GM23338 (cell line): ENCODE measurements at regions not wholly inside any gene's neighbourhood (a gene's known extent, or its start where the extent isn't known, plus 50 kb on each side); places are given as distances from the start of the nearest gene placed in this dataset.

ENCODE experiments used
- ATAC-seq: fragments of 200-7000 bp; cut with Tn5 transposase; 3 replicates; pipeline ENCODE4 v1.9.1; 2020
- DNase-seq: peaks from one replicate; pipeline ENCODE4 v3.0.0-alpha.2; 2015; ENCODE audit warnings: low spot score
- H2AFZ ChIP-seq: fragments of 200-600 bp; sonication (generic); 2 replicates; pipeline ENCODE4 v1.8.0; 2016; ENCODE audit warnings: antibody characterized with exemption, mild to moderate bottlenecking, moderate library complexity
- H3F3A ChIP-seq: fragments of 200-600 bp; sonication (generic); replicated peaks from 2 replicates; pipeline ENCODE4 v1.8.0; 2017; ENCODE audit warnings: antibody characterized with exemption, mixed run types, low read depth
- H3K27ac ChIP-seq: fragments of 200-600 bp; sonication (generic); 2 replicates; pipeline ENCODE4 v1.6.1; 2016; ENCODE audit warnings: low read depth
- H3K27me3 ChIP-seq: fragments of 200-600 bp; sonication (generic); 2 replicates; pipeline ENCODE4 v1.8.0; 2016; ENCODE audit warnings: mild to moderate bottlenecking, mixed run types, moderate library complexity; ENCODE audit not compliant: insufficient read depth
- H3K36me3 ChIP-seq: fragments of 200-600 bp; sonication (generic); 2 replicates; pipeline ENCODE4 v1.8.0; 2016; ENCODE audit warnings: mild to moderate bottlenecking; ENCODE audit not compliant: insufficient read depth
- H3K4me1 ChIP-seq: fragments of 200-600 bp; sonication (generic); 2 replicates; pipeline ENCODE4 v1.8.0; 2016; ENCODE audit warnings: mild to moderate bottlenecking, moderate library complexity; ENCODE audit not compliant: insufficient read depth
- H3K4me2 ChIP-seq: fragments of 200-600 bp; sonication (generic); 2 replicates; pipeline ENCODE4 v1.7.1; 2017; ENCODE audit warnings: mixed run types
- H3K4me3 ChIP-seq: fragments of 200-600 bp; sonication (generic); 2 replicates; pipeline ENCODE4 v1.6.1; 2016; ENCODE audit warnings: mixed run types
- H3K79me2 ChIP-seq: fragments of 200-600 bp; sonication (generic); replicated peaks from 2 replicates; pipeline ENCODE4 v1.8.0; 2017; ENCODE audit warnings: mild to moderate bottlenecking; ENCODE audit not compliant: insufficient read depth
- H3K9me2 ChIP-seq: fragments of 200-600 bp; sonication (generic); 2 replicates; pipeline ENCODE4 v1.8.0; 2017; ENCODE audit not compliant: insufficient read depth
- H4K20me1 ChIP-seq: fragments of 200-600 bp; sonication (generic); replicated peaks from 2 replicates; pipeline ENCODE4 v1.8.0; 2017; ENCODE audit warnings: mild to moderate bottlenecking; ENCODE audit not compliant: insufficient read depth
- H3K27ac Mint-ChIP-seq: 2 replicates; pipeline ENCODE4 v1.8.0; 2020; ENCODE audit warnings: inconsistent platforms, mild to moderate bottlenecking, moderate library complexity, mixed read lengths
- H3K27me3 Mint-ChIP-seq: 3 replicates; pipeline ENCODE4 v1.8.0; 2022; ENCODE audit warnings: low read depth, mild to moderate bottlenecking, moderate library complexity, mixed read lengths, inconsistent platforms; ENCODE audit not compliant: insufficient read depth, poor library complexity
- H3K36me3 Mint-ChIP-seq: 3 replicates; pipeline ENCODE4 v1.8.0; 2021; ENCODE audit warnings: low read depth, mild to moderate bottlenecking, inconsistent platforms, moderate library complexity, mixed read lengths
- H3K4me1 Mint-ChIP-seq: 3 replicates; pipeline ENCODE4 v1.8.0; 2020; ENCODE audit warnings: mild to moderate bottlenecking, inconsistent platforms, mixed read lengths
- H3K4me3 Mint-ChIP-seq: 3 replicates; pipeline ENCODE4 v1.8.0; 2021; ENCODE audit warnings: moderate library complexity, mild to moderate bottlenecking, inconsistent platforms, mixed read lengths
- H3K9me3 Mint-ChIP-seq: 3 replicates; pipeline ENCODE4 v1.8.0; 2020; ENCODE audit warnings: moderate library complexity, mild to moderate bottlenecking, inconsistent platforms, mixed read lengths
- CREB1 ChIP-seq: fragments of 250-450 bp; sonication (Bioruptor Pico); IDR thresholded peaks from 2 replicates; pipeline ENCODE4 v1.5.0; 2020; ENCODE audit warnings: low read depth, mild to moderate bottlenecking, moderate library complexity
- CTCF ChIP-seq, 2 experiments: fragments of 200-600 bp in 1 of 2; sonication (generic) in 1 of 2; conservative IDR thresholded peaks; 2 replicates each; pipeline versions ENCODE4 v1.5.1 to v1.6.1; 2016 to 2017; ENCODE audit warnings: antibody characterized with exemption in 2 of 2, low read depth in 2 of 2, mild to moderate bottlenecking in 2 of 2, moderate library complexity in 1 of 2
- ETS1 ChIP-seq: IDR thresholded peaks from 2 replicates; pipeline ENCODE4 v1.6.1; 2016; ENCODE audit warnings: antibody characterized with exemption
- EZH2 ChIP-seq: fragments of 200-600 bp; sonication (generic); IDR thresholded peaks from one replicate; pipeline ENCODE4 v1.8.0; 2017; ENCODE audit warnings: antibody characterized with exemption, mild to moderate bottlenecking, low read depth; ENCODE audit not compliant: unreplicated experiment
- EZH2phosphoT487 ChIP-seq: fragments of 200-600 bp; sonication (generic); IDR thresholded peaks from one replicate; pipeline ENCODE4 v1.8.1; 2018; ENCODE audit warnings: antibody characterized with exemption; ENCODE audit not compliant: unreplicated experiment
- JUNB ChIP-seq: IDR thresholded peaks from one replicate; pipeline ENCODE4 v1.6.1; 2016; ENCODE audit warnings: antibody characterized with exemption; ENCODE audit not compliant: unreplicated experiment
- NANOG ChIP-seq: IDR thresholded peaks from 2 replicates; pipeline ENCODE4 v1.6.1; 2016; ENCODE audit warnings: antibody characterized with exemption, borderline replicate concordance
- POLR2AphosphoS5 ChIP-seq: IDR thresholded peaks from 2 replicates; pipeline ENCODE4 v1.6.1; 2016; ENCODE audit warnings: antibody characterized with exemption, low read depth
- REST ChIP-seq: IDR thresholded peaks from one replicate; pipeline ENCODE4 v1.6.1; 2018; ENCODE audit warnings: antibody characterized with exemption; ENCODE audit not compliant: unreplicated experiment
- STAT1 ChIP-seq: IDR thresholded peaks from one replicate; pipeline ENCODE4 v1.6.1; 2016; ENCODE audit warnings: antibody characterized with exemption; ENCODE audit not compliant: unreplicated experiment
- ZNF114 ChIP-seq: fragments of 250-450 bp; sonication (Bioruptor Pico); IDR thresholded peaks from 2 replicates; pipeline ENCODE4 v1.5.0; 2020; ENCODE audit warnings: mild to moderate bottlenecking, moderate library complexity
- ZNF331 ChIP-seq: fragments of 250-450 bp; sonication (Bioruptor Pico); IDR thresholded peaks from 2 replicates; pipeline ENCODE4 v1.5.0; 2020; ENCODE audit warnings: low read depth, mild to moderate bottlenecking, moderate library complexity
- ZNF462 ChIP-seq: fragments of 250-450 bp; sonication (Bioruptor Pico); IDR thresholded peaks from 2 replicates; pipeline ENCODE4 v1.5.0; 2020; ENCODE audit warnings: mild to moderate bottlenecking, moderate library complexity

- H3K27me3 Mint-ChIP-seq = no peaks in the 10 kb centered on the region
- Histone ChIP-seq H3F3A (no peaks in the 10 kb centered on the region), H3K27me3 (no peaks in the 10 kb centered on the region), H3K4me3 (no peak overlapping the region), H3K4me2 (no peak overlapping the region), H3K79me2 (no peaks in the 10 kb centered on the region), H2AFZ (no peak overlapping the region), H3K4me1 (peaks cover 20% of the 10 kb centered on the region), H3K27ac (no peak overlapping the region), H3K9me2 (no peaks in the 10 kb centered on the region), H3K36me3 (no peaks in the 10 kb centered on the region), H4K20me1 (no peaks in the 10 kb centered on the region)
- no peak for TF ChIP-seq EZH2phosphoT487
- no peak for TF ChIP-seq ZNF114 (CRISPR knock-in tag)
- TF ChIP-seq NANOG = no peak
- no peak for TF ChIP-seq ZNF331 (CRISPR knock-in tag)
- TF ChIP-seq ETS1 = no peak
- TF ChIP-seq ZNF462 (CRISPR knock-in tag) = no peak
- no peak for TF ChIP-seq POLR2AphosphoS5
- TF ChIP-seq EZH2 = no peak
- no peak for TF ChIP-seq CREB1 (CRISPR knock-in tag)
- TF ChIP-seq JUNB = no peak
- no peak for TF ChIP-seq REST
- TF ChIP-seq CTCF (conservative IDR thresholded peaks at IDR 0.05; ENCODE audit: low read depth in 2 of 2) = no peak
- no peak for TF ChIP-seq STAT1
- DNase-seq = no peak
- no peak for ATAC-seq
- H3K9me3 Mint-ChIP-seq = no peaks in the 10 kb centered on the region
- peaks cover under 1% of the 10 kb centered on the region; the same call in 1 of the 3 replicates for H3K36me3 Mint-ChIP-seq
- no peak overlapping the region for H3K4me3 Mint-ChIP-seq
- peak overlapping the region; percentile 65; the same call in 1 of the 2 replicates for H3K27ac Mint-ChIP-seq
- peaks cover 12% of the 10 kb centered on the region; the same call in 2 of the 3 replicates for H3K4me1 Mint-ChIP-seq
Measured at GRCh38 chr4:178412455-178412854, 970.2 kb upstream of the AGA start.
